Sigmoid colon (tissue), 3 donors: ENCODE measurements at regions not wholly inside any gene's neighbourhood (a gene's known extent, or its start where the extent isn't known, plus 50 kb on each side); places are given as distances from the start of the nearest gene placed in this dataset.

ENCODE experiments used
- CTCF ChIP-seq, 4 experiments: fragments of 450-650 bp in 3 of 4; fragments of 200-600 bp in 1 of 4; IDR thresholded peaks; one replicate each; pipeline ENCODE4 v1.5.1; 2016 to 2019; ENCODE audit warnings: antibody characterized with exemption in 4 of 4, mild to moderate bottlenecking in 3 of 4, moderate library complexity in 2 of 4
- POLR2A ChIP-seq, 2 donors: fragments of 450-650 bp; IDR thresholded peaks; one replicate each; pipeline ENCODE4 v1.6.1; 2016; ENCODE audit warnings: antibody characterized with exemption in 2 of 2, mild to moderate bottlenecking in 2 of 2, moderate library complexity in 2 of 2

GRCh38 chr2:4217737-4218136 lies 514.4 kb downstream of the DCDC2C start:
- TF ChIP-seq POLR2A (IDR thresholded peaks at IDR 0.05) (no peak), CTCF (IDR thresholded peaks at IDR 0.05) (no peak)
